ENCODE measurements at regions not wholly inside any gene's neighbourhood (a gene's known extent, or its start where the extent isn't known, plus 50 kb on each side); places are given as distances from the start of the nearest gene placed in this dataset.

GRCh38 chr6:21367649-21368154, 225.8 kb upstream of the SOX4 start:
- Mint-ChIP-seq H3K9me3 (ENCODE audit: unreplicated experiment) (no peaks in the 10 kb centered on the region), H3K27ac (ENCODE audit: unreplicated experiment) (no peak overlapping the region), H3K36me3 (ENCODE audit: insufficient read depth, unreplicated experiment) (no peaks in the 10 kb centered on the region), H3K4me1 (ENCODE audit: low read depth, unreplicated experiment) (peaks cover 34% of the 10 kb centered on the region), H3K27me3 (ENCODE audit: insufficient read depth, unreplicated experiment) (no peaks in the 10 kb centered on the region), H3K4me3 (ENCODE audit: unreplicated experiment) (no peak overlapping the region)
- H3K36me3 ChIP-seq (ENCODE audit: control insufficient read depth, insufficient read depth, low read length) = no peaks in the 10 kb centered on the region
- CTCF ChIA-PET = no interaction called here
- H3K9me3 ChIP-seq = no peaks in the 10 kb centered on the region
- intact Hi-C loops (cut with micrococcal nuclease; ENCODE audit: unreplicated experiment) = no loop called here
- BruUV-seq (replicated peaks) = no TSS peak
- peaks cover 14% of the 10 kb centered on the region for H3K4me1 ChIP-seq
- POLR2A ChIA-PET = interaction anchor here (0.9 kb wide), 1 partner anchor 226 kb away, joined by 6 read pairs; the partner anchor contains the start of gene SOX4
- no peak for DNase-seq
- TF ChIP-seq CTCF (IDR thresholded peaks at IDR 0.05; ENCODE audit: insufficient read depth in 1 of 2, low read depth in 1 of 2, low read length in 1 of 2, severe bottlenecking in 1 of 2, unreplicated experiment in 1 of 2) = no peak
- H3K27me3 ChIP-seq (replicated peaks; ENCODE audit: control insufficient read depth, insufficient read depth, low read length) = no peaks in the 10 kb centered on the region
- no peak overlapping the region for H3K4me3 ChIP-seq (ENCODE audit: low read depth, low read length)

- POLR2A ChIA-PET = no interaction called here
- no TSS peak for BruUV-seq (replicated peaks)
These were observed 222.5 kb upstream of the SOX4 start for GRCh38 chr6:21371061-21371460.

GRCh38 chr6:21371676-21372171, 221.8 kb upstream of the SOX4 start:
- intact Hi-C loops (cut with micrococcal nuclease; ENCODE audit: unreplicated experiment) = no loop called here

More at GRCh38 chr6:21371061-21371460, 222.5 kb upstream of the SOX4 start:
- no peaks in the 10 kb centered on the region for H3K36me3 ChIP-seq (ENCODE audit: control insufficient read depth, insufficient read depth, low read length)
- Mint-ChIP-seq H3K27me3 (ENCODE audit: insufficient read depth, unreplicated experiment) (no peaks in the 10 kb centered on the region), H3K9me3 (ENCODE audit: unreplicated experiment) (no peaks in the 10 kb centered on the region), H3K4me1 (ENCODE audit: low read depth, unreplicated experiment) (peaks cover 22% of the 10 kb centered on the region), H3K4me3 (ENCODE audit: unreplicated experiment) (no peak overlapping the region), H3K27ac (ENCODE audit: unreplicated experiment) (no peak overlapping the region), H3K36me3 (ENCODE audit: insufficient read depth, unreplicated experiment) (no peaks in the 10 kb centered on the region)
- intact Hi-C loops (cut with micrococcal nuclease; ENCODE audit: unreplicated experiment) = no loop called here
- no peak overlapping the region for H3K4me3 ChIP-seq (ENCODE audit: low read depth, low read length)
- CTCF ChIA-PET = no interaction called here
- H3K9me3 ChIP-seq = no peaks in the 10 kb centered on the region
- DNase-seq = no peak
- no peaks in the 10 kb centered on the region for H3K27me3 ChIP-seq (replicated peaks; ENCODE audit: control insufficient read depth, insufficient read depth, low read length)
- H3K4me1 ChIP-seq = peaks cover 20% of the 10 kb centered on the region
- no peak for TF ChIP-seq CTCF (IDR thresholded peaks at IDR 0.05; ENCODE audit: insufficient read depth in 1 of 2, low read depth in 1 of 2, low read length in 1 of 2, severe bottlenecking in 1 of 2, unreplicated experiment in 1 of 2)

More at GRCh38 chr6:21371676-21372171, 221.8 kb upstream of the SOX4 start:
- no peak for TF ChIP-seq CTCF (IDR thresholded peaks at IDR 0.05; ENCODE audit: insufficient read depth in 1 of 2, low read depth in 1 of 2, low read length in 1 of 2, severe bottlenecking in 1 of 2, unreplicated experiment in 1 of 2)
- Mint-ChIP-seq H3K27ac (ENCODE audit: unreplicated experiment) (no peak overlapping the region), H3K27me3 (ENCODE audit: insufficient read depth, unreplicated experiment) (no peaks in the 10 kb centered on the region), H3K36me3 (ENCODE audit: insufficient read depth, unreplicated experiment) (no peaks in the 10 kb centered on the region), H3K4me1 (ENCODE audit: low read depth, unreplicated experiment) (peaks cover 22% of the 10 kb centered on the region), H3K4me3 (ENCODE audit: unreplicated experiment) (no peak overlapping the region), H3K9me3 (ENCODE audit: unreplicated experiment) (no peaks in the 10 kb centered on the region)
- Histone ChIP-seq H3K27me3 (replicated peaks; ENCODE audit: control insufficient read depth, insufficient read depth, low read length) (no peaks in the 10 kb centered on the region), H3K9me3 (no peaks in the 10 kb centered on the region), H3K4me3 (ENCODE audit: low read depth, low read length) (no peak overlapping the region), H3K36me3 (ENCODE audit: control insufficient read depth, insufficient read depth, low read length) (no peaks in the 10 kb centered on the region), H3K4me1 (peaks cover 24% of the 10 kb centered on the region)
- ChIA-PET CTCF (no interaction called here), POLR2A (no interaction called here)
- DNase-seq = no peak
- BruUV-seq (replicated peaks) = no TSS peak
